ENCODE measurements at regions not wholly inside any gene's neighbourhood (a gene's known extent, or its start where the extent isn't known, plus 50 kb on each side); places are given as distances from the start of the nearest gene placed in this dataset.

GRCh38 chr16:80902306-80903110 lies 98.1 kb upstream of the CDYL2 start:
- TF ChIP-seq POLR2AphosphoS5 (IDR thresholded peaks at IDR 0.05; ENCODE audit: low read depth, low read length) (no peak), TAF1 (IDR thresholded peaks at IDR 0.05; ENCODE audit: borderline replicate concordance, insufficient read depth, low read length) (no peak)
